Ovary (tissue), 7 donors: ENCODE measurements at regions not wholly inside any gene's neighbourhood (a gene's known extent, or its start where the extent isn't known, plus 50 kb on each side); places are given as distances from the start of the nearest gene placed in this dataset.
"Not testable (repeated sequence)": the region's sequence is repeated elsewhere in the genome, so short reads cannot be mapped to it uniquely, and the experiment has no call there.

Experiments
- DNase-seq, 5 donors: peaks; one replicate each; pipeline ENCODE4 v3.0.0-alpha.2; 2019 to 2020
- H3K27ac ChIP-seq, 2 donors: fragments of 200-600 bp; one replicate each; pipeline versions ENCODE4 v1.5.1 to v1.8.0; 2019 to 2022
- H3K27me3 ChIP-seq: fragments of 200-600 bp; one replicate; pipeline ENCODE4 v1.8.0; 2022
- H3K36me3 ChIP-seq: fragments of 200-600 bp; sonication (generic); one replicate; pipeline ENCODE4 v1.5.1; 2019
- H3K4me1 ChIP-seq: one replicate; pipeline ENCODE4 v1.8.1; 2013; ENCODE audit warnings: mild to moderate bottlenecking, moderate library complexity; ENCODE audit not compliant: insufficient read depth
- H3K4me3 ChIP-seq: fragments of 200-600 bp; sonication (generic); one replicate; pipeline ENCODE4 v1.5.1; 2017
- H3K9me3 ChIP-seq, 2 donors: fragments of 200-600 bp in 1 of 2; sonication (generic) in 1 of 2; one replicate each; pipeline versions ENCODE4 v1.5.1 to v1.8.1; 2013 to 2019; ENCODE audit warnings: mild to moderate bottlenecking in 1 of 2, moderate library complexity in 1 of 2
- EP300 ChIP-seq: sonication (generic); formaldehyde crosslinking; IDR thresholded peaks from one replicate; pipeline ENCODE4 v1.6.1; 2017; ENCODE audit warnings: antibody characterized with exemption
- POLR2A ChIP-seq: fragments of 450-650 bp; IDR thresholded peaks from one replicate; pipeline ENCODE4 v1.6.1; 2017; ENCODE audit warnings: antibody characterized with exemption, mild to moderate bottlenecking, moderate library complexity
- WGBS, 3 donors: extraction: QIAGEN DNeasy Blood & Tissue Kit in 1 of 3; methylation state at CpG; one replicate each; pipeline versions ENCODE4 v1.1.5 to v1.1.7; 2013 to 2017; 5-methylcytosine and 5-hydroxymethylcytosine counted together
- intact Hi-C, 4 donors: fragments of 100-400 bp; cut with DNase I; formaldehyde crosslinking; loops; one replicate each; pipeline versions ENCODE4 v1.11.0 to v1.15.1; 2022 to 2023
- TF ChIP-seq, protein P1 (sequence below), 3 donors: fragments of 450-650 bp in 2 of 3; fragments of 200-600 bp in 1 of 3; IDR thresholded peaks; one replicate each; pipeline versions ENCODE4 v1.5.1 to v1.8.0; 2016 to 2022; ENCODE audit warnings: antibody characterized with exemption in 3 of 3, mild to moderate bottlenecking in 1 of 3
- donor health status: DM: no; HTN: no; CAD: no; lungs with moderate emphysema.
- donor health status: DM: no; HTN: no; CAD: no.
- donor health status: Bipolar disorder and iron deficiency.
- donor health status: DM: no; HTN: no; CAD: no.
- donor health status: DM: yes; HTN: yes; CAD: no.

DNA sequence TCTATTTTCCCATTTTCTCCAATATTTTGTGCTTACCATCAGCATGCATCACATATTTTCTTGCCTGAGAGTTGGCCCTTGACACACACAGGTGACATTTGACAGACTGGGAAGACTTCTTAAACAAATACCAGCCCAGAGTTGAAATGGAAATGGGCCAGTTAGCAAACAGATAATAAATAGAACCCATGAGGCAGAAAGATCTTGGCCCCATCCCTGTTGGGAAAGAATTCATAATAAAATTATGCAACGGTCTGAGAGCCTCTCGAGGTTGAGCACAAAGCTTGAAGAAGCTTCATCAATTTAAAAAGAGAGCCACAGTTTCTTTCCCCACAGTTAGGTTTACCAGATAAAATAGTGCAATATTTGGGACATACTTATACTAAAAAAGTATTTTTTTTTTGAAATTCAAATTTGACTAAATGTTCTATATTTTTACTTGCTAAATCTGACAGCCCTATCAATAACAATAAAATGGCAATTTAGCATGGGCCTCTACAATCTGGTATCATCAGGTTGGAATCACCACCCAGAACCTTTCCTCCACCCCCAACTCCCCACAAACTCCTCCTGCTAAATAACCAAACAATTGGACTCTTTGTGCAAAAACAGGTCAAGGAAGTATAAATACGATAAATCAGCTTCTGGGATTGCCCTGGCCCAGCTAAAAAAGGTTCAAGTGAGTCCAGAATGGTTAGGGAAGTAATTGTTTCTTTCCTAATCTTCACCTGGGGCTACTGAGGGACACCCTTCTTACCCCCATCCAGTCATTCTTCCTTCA is 129.8 kb downstream of the CD164 start:
- H3K4me3 ChIP-seq = no peak overlapping the region
- H3K36me3 ChIP-seq = no peaks in the 10 kb centered on the region
- H3K27ac ChIP-seq = no peak overlapping the region
- intact Hi-C loops = no loop called here
- TF ChIP-seq POLR2A (no peak), EP300 (no peak)
- TF ChIP-seq, protein P1, sequence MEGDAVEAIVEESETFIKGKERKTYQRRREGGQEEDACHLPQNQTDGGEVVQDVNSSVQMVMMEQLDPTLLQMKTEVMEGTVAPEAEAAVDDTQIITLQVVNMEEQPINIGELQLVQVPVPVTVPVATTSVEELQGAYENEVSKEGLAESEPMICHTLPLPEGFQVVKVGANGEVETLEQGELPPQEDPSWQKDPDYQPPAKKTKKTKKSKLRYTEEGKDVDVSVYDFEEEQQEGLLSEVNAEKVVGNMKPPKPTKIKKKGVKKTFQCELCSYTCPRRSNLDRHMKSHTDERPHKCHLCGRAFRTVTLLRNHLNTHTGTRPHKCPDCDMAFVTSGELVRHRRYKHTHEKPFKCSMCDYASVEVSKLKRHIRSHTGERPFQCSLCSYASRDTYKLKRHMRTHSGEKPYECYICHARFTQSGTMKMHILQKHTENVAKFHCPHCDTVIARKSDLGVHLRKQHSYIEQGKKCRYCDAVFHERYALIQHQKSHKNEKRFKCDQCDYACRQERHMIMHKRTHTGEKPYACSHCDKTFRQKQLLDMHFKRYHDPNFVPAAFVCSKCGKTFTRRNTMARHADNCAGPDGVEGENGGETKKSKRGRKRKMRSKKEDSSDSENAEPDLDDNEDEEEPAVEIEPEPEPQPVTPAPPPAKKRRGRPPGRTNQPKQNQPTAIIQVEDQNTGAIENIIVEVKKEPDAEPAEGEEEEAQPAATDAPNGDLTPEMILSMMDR (IDR thresholded peaks at IDR 0.05) = no peak
- H3K4me1 ChIP-seq = peaks cover 4% of the 10 kb centered on the region
- H3K9me3 ChIP-seq = no peaks in the 10 kb centered on the region
- no peak for DNase-seq
- no peaks in the 10 kb centered on the region for H3K27me3 ChIP-seq
- WGBS, 3 donors = 4 to 24% (median 11%) methylated on average over 3 of the region's 3 CpGs

DNA sequence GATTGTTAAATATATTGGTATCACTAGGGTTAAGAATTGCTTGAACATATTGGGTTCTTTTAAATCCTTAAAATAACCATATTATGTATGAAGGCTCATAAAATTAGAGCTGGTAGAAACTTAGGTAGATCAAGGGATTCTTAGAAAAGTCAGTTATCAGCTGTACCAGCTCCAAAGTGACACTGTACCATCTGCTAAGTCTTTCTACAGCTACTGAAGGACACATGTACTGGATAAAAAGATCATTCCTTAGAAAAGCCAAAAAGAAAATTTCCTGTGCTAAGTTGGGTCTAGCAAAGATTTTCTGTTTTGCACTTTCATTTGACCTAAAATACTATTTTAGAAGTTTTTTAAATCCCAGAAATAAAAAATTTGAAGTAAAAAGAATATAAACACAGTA is 130.4 kb downstream of the CD164 start:
- TF ChIP-seq, protein P1 (IDR thresholded peaks at IDR 0.05) = no peak
- TF ChIP-seq EP300 = no peak
- no peak for TF ChIP-seq POLR2A
- no peak overlapping the region for H3K27ac ChIP-seq
- H3K27me3 ChIP-seq = no peaks in the 10 kb centered on the region
- no peaks in the 10 kb centered on the region for H3K9me3 ChIP-seq
- peaks cover 4% of the 10 kb centered on the region for H3K4me1 ChIP-seq
- H3K4me3 ChIP-seq = no peak overlapping the region
- H3K36me3 ChIP-seq = no peaks in the 10 kb centered on the region
- intact Hi-C loops = no loop called here
- DNase-seq = no peak

DNA sequence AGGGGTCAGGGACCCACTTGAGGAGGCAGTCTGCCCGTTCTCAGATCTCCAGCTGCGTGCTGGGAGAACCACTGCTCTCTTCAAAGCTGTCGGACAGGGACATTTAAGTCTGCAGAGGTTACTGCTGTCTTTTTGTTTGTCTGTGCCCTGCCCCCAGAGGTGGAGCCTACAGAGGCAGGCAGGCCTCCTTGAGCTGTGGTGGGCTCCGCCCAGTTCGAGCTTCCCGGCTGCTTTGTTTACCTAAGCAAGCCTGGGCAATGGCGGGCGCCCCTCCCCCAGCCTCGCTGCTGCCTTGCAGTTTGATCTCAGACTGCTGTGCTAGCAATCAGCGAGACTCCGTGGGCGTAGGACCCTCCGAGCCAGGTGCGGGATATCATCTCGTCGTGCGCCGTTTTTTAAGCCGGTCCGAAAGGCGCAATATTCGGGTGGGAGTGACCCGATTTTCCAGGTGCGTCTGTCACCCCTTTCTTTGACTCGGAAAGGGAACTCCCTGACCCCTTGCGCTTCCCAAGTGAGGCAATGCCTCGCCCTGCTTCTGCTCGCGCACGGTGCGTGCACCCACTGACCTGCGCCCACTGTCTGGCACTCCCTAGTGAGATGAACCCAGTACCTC is 131.6 kb downstream of the CD164 start:
- H3K4me1 ChIP-seq, H3K27ac ChIP-seq, H3K9me3 ChIP-seq, H3K4me3 ChIP-seq, intact Hi-C loops, H3K36me3 ChIP-seq, DNase-seq, H3K27me3 ChIP-seq: not testable (repeated sequence)
- 88 to 92% (median 89%) methylated on average over 9 to 23 of the region's 32 CpGs for WGBS, 3 donors

DNA sequence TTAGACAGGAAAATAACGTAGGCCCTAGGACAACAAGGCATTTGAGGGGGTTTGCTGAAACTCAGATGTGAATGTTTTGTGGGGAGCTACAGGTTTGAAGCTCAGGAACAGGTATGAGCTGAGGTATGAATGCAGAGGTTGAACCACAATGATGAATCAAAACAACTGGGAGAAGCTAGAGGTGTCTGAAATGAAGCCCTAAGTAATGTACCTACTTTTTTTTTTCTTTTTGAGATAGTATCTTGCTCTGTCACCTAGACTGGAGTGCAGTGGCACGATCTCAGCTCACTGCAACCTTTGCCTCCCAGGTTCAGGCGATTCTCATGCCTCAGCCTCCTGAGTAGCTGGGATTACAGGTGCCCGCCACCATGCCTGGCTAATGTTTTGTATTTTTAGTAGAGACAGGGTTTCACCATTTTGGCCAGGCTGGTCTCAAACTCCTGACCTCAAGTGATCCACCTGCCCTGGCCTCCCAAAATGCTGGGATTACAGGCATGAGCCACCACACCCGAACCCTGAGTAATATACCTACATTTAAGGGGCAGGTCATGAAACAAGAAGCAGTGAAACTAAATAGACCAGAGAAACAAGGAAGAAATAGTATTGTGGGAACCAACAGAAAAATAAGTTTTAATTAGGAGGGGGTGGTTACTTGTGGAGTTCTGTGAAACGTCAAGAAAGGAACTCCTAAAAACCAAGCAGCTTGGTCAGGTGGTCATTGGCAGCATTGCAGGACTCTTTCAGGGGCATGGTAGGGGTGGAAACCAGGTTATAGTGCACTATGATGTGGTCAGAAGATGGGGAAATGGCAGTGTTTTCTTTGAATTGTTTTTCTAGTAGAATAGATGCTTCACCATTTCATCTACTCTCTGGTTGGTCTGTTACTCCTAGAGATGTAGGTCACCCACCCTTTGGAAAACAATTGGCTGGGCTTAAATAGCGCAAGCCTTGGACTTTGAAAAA is 138.1 kb downstream of the CD164 start:
- no peak for TF ChIP-seq POLR2A
- TF ChIP-seq EP300 = no peak
- TF ChIP-seq, protein P1 (IDR thresholded peaks at IDR 0.05) = no peak
- no peak overlapping the region for H3K4me3 ChIP-seq
- intact Hi-C loops = no loop called here
- H3K4me1 ChIP-seq = no peaks in the 10 kb centered on the region
- no peaks in the 10 kb centered on the region for H3K27me3 ChIP-seq
- no peak for DNase-seq
- no peak overlapping the region for H3K27ac ChIP-seq
- H3K36me3 ChIP-seq = no peaks in the 10 kb centered on the region
- no peaks in the 10 kb centered on the region for H3K9me3 ChIP-seq
- WGBS, 3 donors = 77 to 80% (median 79%) methylated on average over 7 of the region's 7 CpGs
